Parathyroid adenoma (tissue), 2 donors: ENCODE measurements at regions not wholly inside any gene's neighbourhood (a gene's known extent, or its start where the extent isn't known, plus 50 kb on each side); places are given as distances from the start of the nearest gene placed in this dataset.

Experiments used
- H2AFZ ChIP-seq: fragments of 300-600 bp; sonication (generic); one replicate; pipeline ENCODE4 v1.7.0; 2017; ENCODE audit warnings: antibody characterized with exemption, mild to moderate bottlenecking
- H3K27ac ChIP-seq: fragments of 300-600 bp; sonication (generic); one replicate; pipeline ENCODE4 v1.7.0; 2017
- H3K27me3 ChIP-seq: fragments of 300-600 bp; sonication (generic); one replicate; pipeline ENCODE4 v1.7.0; 2017; ENCODE audit warnings: low read length; ENCODE audit not compliant: control insufficient read depth, insufficient read depth
- H3K36me3 ChIP-seq: fragments of 300-600 bp; sonication (generic); one replicate; pipeline ENCODE4 v1.7.0; 2017; ENCODE audit warnings: low read length; ENCODE audit not compliant: control insufficient read depth, insufficient read depth
- H3K4me1 ChIP-seq: fragments of 300-600 bp; sonication (generic); one replicate; pipeline ENCODE4 v1.7.0; 2017; ENCODE audit warnings: control low read depth
- H3K4me2 ChIP-seq: fragments of 300-600 bp; sonication (generic); one replicate; pipeline ENCODE4 v1.7.0; 2017; ENCODE audit warnings: low read length
- H3K4me3 ChIP-seq: fragments of 300-600 bp; sonication (generic); one replicate; pipeline ENCODE4 v1.7.0; 2017; ENCODE audit warnings: low read depth, low read length
- H3K79me2 ChIP-seq: fragments of 300-600 bp; sonication (generic); one replicate; pipeline ENCODE4 v1.7.0; 2017; ENCODE audit warnings: control low read depth
- H3K9ac ChIP-seq: fragments of 300-600 bp; sonication (generic); one replicate; pipeline ENCODE4 v1.7.0; 2017; ENCODE audit warnings: mild to moderate bottlenecking
- H3K9me3 ChIP-seq: fragments of 300-600 bp; sonication (generic); one replicate; pipeline ENCODE4 v1.7.0; 2017; ENCODE audit warnings: low read length; ENCODE audit not compliant: control insufficient read depth
- TF ChIP-seq, protein P1 (sequence below): fragments of 300-600 bp; sonication (generic); IDR thresholded peaks from one replicate; pipeline ENCODE4 v1.7.0; 2017; ENCODE audit warnings: antibody characterized with exemption, mild to moderate bottlenecking
- donor health status: primary hyperparathyroidism.

GRCh38 chr10:123552760-123553554, 113.2 kb upstream of the GPR26 start:
- H3K9me3 ChIP-seq, result no peaks in the 10 kb centered on the region
- no peak overlapping the region for H3K9ac ChIP-seq
- no peak overlapping the region for H3K27ac ChIP-seq
- no peaks in the 10 kb centered on the region for H3K36me3 ChIP-seq
- TF ChIP-seq, protein P1, sequence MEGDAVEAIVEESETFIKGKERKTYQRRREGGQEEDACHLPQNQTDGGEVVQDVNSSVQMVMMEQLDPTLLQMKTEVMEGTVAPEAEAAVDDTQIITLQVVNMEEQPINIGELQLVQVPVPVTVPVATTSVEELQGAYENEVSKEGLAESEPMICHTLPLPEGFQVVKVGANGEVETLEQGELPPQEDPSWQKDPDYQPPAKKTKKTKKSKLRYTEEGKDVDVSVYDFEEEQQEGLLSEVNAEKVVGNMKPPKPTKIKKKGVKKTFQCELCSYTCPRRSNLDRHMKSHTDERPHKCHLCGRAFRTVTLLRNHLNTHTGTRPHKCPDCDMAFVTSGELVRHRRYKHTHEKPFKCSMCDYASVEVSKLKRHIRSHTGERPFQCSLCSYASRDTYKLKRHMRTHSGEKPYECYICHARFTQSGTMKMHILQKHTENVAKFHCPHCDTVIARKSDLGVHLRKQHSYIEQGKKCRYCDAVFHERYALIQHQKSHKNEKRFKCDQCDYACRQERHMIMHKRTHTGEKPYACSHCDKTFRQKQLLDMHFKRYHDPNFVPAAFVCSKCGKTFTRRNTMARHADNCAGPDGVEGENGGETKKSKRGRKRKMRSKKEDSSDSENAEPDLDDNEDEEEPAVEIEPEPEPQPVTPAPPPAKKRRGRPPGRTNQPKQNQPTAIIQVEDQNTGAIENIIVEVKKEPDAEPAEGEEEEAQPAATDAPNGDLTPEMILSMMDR, result no peak
- no peaks in the 10 kb centered on the region for H3K27me3 ChIP-seq
- H3K4me1 ChIP-seq, result no peaks in the 10 kb centered on the region
- H3K4me3 ChIP-seq, result no peak overlapping the region
- H3K79me2 ChIP-seq, result no peaks in the 10 kb centered on the region
- H3K4me2 ChIP-seq, result no peak overlapping the region
- no peak overlapping the region for H2AFZ ChIP-seq

GRCh38 chr10:123553810-123554430, 112.2 kb upstream of the GPR26 start:
- TF ChIP-seq, protein P1, result no peak
- Histone ChIP-seq H3K27ac (no peak overlapping the region), H3K9ac (no peak overlapping the region), H3K36me3 (no peaks in the 10 kb centered on the region), H3K9me3 (no peaks in the 10 kb centered on the region), H3K4me3 (no peak overlapping the region), H2AFZ (no peak overlapping the region), H3K4me1 (no peaks in the 10 kb centered on the region), H3K27me3 (no peaks in the 10 kb centered on the region), H3K4me2 (no peak overlapping the region), H3K79me2 (no peaks in the 10 kb centered on the region)

- H3K9ac ChIP-seq, result no peak overlapping the region
- H3K79me2 ChIP-seq, result no peaks in the 10 kb centered on the region
- no peak overlapping the region for H3K4me2 ChIP-seq
- no peak overlapping the region for H3K27ac ChIP-seq
- no peak overlapping the region for H3K4me3 ChIP-seq
- H3K4me1 ChIP-seq, result no peaks in the 10 kb centered on the region
- H3K27me3 ChIP-seq, result no peaks in the 10 kb centered on the region
- H2AFZ ChIP-seq, result no peak overlapping the region
- no peaks in the 10 kb centered on the region for H3K36me3 ChIP-seq
- TF ChIP-seq, protein P1, result no peak
- no peaks in the 10 kb centered on the region for H3K9me3 ChIP-seq
These were observed 111.5 kb upstream of the GPR26 start for GRCh38 chr10:123554656-123555055.

DNA sequence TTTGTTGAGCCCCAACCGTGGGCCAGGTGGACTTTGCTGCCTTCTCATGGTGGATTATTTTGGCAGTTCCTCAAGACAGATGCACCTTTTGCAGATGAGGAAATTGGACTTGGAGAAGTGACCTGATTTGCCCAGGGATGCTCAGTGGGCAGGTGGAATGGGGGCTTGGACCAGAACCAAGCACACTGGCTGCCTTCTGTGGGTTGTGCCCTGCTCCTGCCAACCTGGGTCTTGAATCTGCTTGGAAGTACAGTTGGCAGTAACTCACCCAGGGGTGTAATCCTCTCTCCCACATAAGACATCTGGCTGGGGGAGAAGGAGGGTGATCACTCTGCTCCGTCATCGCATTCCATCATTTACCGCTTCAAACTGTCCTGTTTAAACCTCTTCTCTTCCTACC, 110.5 kb upstream of the GPR26 start:
- no peak overlapping the region for H3K4me2 ChIP-seq
- no peak overlapping the region for H3K4me3 ChIP-seq
- no peak overlapping the region for H2AFZ ChIP-seq
- H3K27ac ChIP-seq, result no peak overlapping the region
- H3K27me3 ChIP-seq, result no peaks in the 10 kb centered on the region
- H3K4me1 ChIP-seq, result no peaks in the 10 kb centered on the region
- H3K9ac ChIP-seq, result no peak overlapping the region
- H3K79me2 ChIP-seq, result no peaks in the 10 kb centered on the region
- H3K36me3 ChIP-seq, result no peaks in the 10 kb centered on the region
- TF ChIP-seq, protein P1, result no peak
- no peaks in the 10 kb centered on the region for H3K9me3 ChIP-seq

DNA sequence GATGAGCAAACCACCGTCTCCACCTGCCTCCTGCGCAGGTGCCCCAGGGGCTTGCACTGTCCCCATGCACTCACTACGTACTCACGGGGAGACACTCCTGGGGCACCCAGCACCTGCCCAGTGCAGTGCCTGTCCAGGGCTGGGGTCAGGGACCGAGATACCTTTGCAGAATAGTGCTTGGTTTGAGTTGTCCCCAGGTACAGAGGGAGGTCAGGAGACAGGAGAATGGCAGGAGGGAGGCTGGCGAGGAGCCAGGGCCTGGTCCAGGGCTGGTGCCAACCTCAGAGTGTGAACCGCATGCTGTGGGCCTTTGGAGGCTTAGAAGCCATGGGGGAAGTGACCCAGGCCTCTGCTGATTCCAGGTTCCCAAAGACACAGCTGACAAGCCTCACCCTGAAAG, 110.1 kb upstream of the GPR26 start:
- TF ChIP-seq, protein P1, result no peak
- H2AFZ ChIP-seq, result no peak overlapping the region
- no peaks in the 10 kb centered on the region for H3K9me3 ChIP-seq
- no peak overlapping the region for H3K4me2 ChIP-seq
- H3K27ac ChIP-seq, result no peak overlapping the region
- H3K79me2 ChIP-seq, result no peaks in the 10 kb centered on the region
- no peaks in the 10 kb centered on the region for H3K27me3 ChIP-seq
- no peaks in the 10 kb centered on the region for H3K36me3 ChIP-seq
- H3K9ac ChIP-seq, result no peak overlapping the region
- no peak overlapping the region for H3K4me3 ChIP-seq
- H3K4me1 ChIP-seq, result no peaks in the 10 kb centered on the region
